Loucy (cell line): ENCODE measurements at regions not wholly inside any gene's neighbourhood (a gene's known extent, or its start where the extent isn't known, plus 50 kb on each side); places are given as distances from the start of the nearest gene placed in this dataset.

Experiments used
- CTCF ChIP-seq: fragments of 200-600 bp; sonication (generic); conservative IDR thresholded peaks from 2 replicates; pipeline ENCODE4 v1.5.1; 2014; ENCODE audit warnings: mild to moderate bottlenecking, antibody characterized with exemption, low read length
- EZH2phosphoT487 ChIP-seq: fragments of 200-600 bp; IDR thresholded peaks from 2 replicates; pipeline ENCODE4 v1.6.1; 2018; ENCODE audit warnings: antibody characterized with exemption, mild to moderate bottlenecking, moderate library complexity, borderline replicate concordance

- TF ChIP-seq CTCF (no peak), EZH2phosphoT487 (no peak)
Measured at GRCh38 chrX:38474543-38474942, 86.8 kb upstream of the TSPAN7 start.
